GM21515 (cell line): ENCODE measurements at regions not wholly inside any gene's neighbourhood (a gene's known extent, or its start where the extent isn't known, plus 50 kb on each side); places are given as distances from the start of the nearest gene placed in this dataset.
"Not testable (repeated sequence)": the region's sequence is repeated elsewhere in the genome, so short reads cannot be mapped to it uniquely, and the experiment has no call there.

Experiments
- ATAC-seq: cut with Tn5 transposase; IDR thresholded peaks from one replicate; pipeline ENCODE4 v1.9.1; 2021; ENCODE audit not compliant: unreplicated experiment

DNA sequence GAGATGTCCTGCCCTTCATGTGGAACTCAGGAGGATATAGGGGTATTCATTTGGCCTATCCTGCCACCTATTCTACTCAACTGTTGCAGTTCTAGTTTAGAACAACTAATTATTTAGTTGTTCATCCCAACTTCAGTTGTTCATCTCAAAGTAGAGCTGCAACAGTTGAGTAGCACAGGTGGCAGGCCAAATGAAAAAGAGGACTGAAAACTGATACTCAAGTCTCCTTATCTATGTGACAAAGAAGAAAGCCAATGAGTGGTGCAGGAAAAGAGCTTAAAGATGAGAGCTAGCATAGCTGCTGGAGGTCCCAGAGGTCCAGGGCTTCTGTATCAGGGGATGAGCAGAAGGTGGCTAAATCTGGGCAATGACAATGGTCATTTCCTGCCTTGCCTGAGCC, 148.9 kb upstream of the KITLG start:
- no peak for ATAC-seq

DNA sequence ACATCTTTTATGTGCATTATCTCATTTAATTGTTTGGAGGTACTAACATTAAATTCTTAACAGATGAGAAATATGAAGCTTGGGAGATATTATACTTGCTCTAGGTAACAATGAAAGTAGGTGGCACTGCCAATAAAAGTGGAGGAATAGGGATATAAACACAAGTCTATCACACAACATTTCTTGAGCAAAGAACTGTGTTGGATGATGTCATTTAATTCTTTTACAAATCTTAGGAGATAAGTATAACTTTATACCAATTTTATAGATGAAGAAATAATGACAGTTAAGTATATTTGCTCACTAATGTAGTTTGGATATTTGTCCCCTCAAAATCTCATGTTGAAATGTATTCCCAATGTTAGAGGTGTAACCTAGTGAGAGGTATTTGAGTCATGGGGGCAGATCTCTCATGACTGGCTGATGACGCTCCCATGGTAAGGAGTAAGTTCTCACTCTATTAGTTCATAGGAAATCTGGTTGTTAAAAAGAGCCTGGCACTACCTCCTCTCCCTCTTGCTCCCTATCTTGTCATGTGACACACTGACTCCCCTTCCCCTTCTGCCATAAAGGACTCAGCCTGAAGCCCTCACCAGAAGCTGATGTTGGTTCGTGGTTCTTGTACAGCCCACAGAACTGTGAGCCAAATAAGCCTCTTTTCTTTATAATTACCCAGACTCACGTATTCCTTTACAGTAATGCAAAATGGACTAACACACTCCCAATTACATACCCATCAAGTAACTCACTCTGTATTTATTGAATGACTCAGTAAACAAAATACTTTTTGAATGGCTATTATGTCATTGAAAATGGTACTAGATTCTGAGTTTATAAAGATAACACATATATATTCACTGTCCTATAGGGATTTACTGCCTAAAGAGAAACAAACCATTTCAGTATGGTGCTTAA, 146.8 kb upstream of the KITLG start:
- no peak for ATAC-seq

- ATAC-seq = no peak
Measured at GRCh38 chr12:88725592-88726143, 145.4 kb upstream of the KITLG start.

GRCh38 chr12:88723219-88723618, 142.9 kb upstream of the KITLG start:
- no peak for ATAC-seq

GRCh38 chr12:88720785-88721650, 140.7 kb upstream of the KITLG start:
- ATAC-seq = no peak

- no peak for ATAC-seq
Measured at GRCh38 chr12:88720231-88720630, 140.0 kb upstream of the KITLG start.

GRCh38 chr12:88717188-88717587, 136.9 kb upstream of the KITLG start:
- no peak for ATAC-seq

DNA sequence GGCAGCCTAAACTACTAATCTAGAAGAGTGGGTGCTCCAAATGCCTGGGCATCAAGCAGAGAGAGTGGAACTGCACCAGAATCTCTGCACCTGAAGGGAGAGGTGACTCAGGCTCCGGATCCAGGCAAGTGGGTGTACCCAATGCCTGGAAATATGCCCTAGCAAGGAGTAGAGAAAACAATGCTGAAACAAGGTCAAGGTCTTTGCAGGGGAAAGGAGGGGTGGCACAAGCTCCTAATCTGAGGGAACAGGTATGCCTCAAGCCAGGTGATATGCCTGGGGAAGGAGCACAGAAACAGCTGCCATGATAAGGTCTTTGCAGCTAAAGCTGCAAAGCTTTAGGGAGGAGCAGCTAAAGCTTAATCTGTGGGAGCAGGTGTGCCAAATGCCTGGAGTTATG, 136.0 kb upstream of the KITLG start:
- ATAC-seq = no peak

- ATAC-seq = no peak
Measured at GRCh38 chr12:88715673-88716072, 135.4 kb upstream of the KITLG start.

GRCh38 chr12:88714263-88714882, 134.1 kb upstream of the KITLG start:
- not testable (repeated sequence) for ATAC-seq

DNA sequence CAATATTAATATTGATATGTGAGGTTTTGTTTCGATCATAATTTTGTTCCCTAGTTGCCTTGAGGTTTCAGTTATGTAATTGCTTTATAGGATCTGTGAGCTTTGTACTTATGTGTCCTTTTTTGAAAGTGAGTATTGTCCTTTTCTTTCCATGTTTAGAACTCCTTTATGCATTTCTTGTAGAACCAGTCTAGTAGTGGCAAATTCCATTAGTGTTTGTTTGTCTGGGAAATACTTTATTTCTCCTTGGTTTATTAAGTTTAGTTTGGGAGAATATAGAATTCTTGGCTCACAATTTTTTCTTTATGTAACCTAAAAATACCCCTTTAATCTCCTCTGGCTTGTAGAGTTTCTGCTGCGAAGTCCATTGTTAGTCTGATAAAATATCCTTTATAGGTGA, 127.5 kb upstream of the KITLG start:
- ATAC-seq = no peak

- no peak for ATAC-seq
Measured at GRCh38 chr12:88706286-88706685, 126.0 kb upstream of the KITLG start.

- no peak for ATAC-seq
Measured at GRCh38 chr12:88703790-88704189, 123.5 kb upstream of the KITLG start.

GRCh38 chr12:88698471-88698870, 118.2 kb upstream of the KITLG start:
- no peak for ATAC-seq

- ATAC-seq = no peak
Measured at GRCh38 chr12:88693837-88694445, 113.7 kb upstream of the KITLG start.

DNA sequence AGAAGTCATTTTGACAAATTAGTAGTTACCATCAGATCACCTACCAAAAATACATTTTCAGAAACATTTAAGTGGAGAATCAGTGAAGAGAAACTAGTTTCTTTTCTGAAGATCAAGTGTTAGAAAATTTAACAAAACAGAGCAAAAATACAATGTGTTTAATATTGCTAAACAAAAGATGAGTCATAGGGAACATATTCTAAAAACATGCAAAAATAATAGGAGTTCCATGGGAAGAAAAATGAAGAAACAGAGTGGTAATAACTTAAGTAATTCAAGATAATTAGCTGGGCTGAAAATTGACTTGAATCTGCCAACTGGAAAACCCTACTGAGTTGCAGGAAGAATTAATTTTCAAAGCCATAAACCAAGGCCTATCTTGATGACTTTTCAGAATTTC, 111.5 kb upstream of the KITLG start:
- ATAC-seq = no peak

- no peak for ATAC-seq
Measured at GRCh38 chr12:88684610-88685009, 104.3 kb upstream of the KITLG start.

- ATAC-seq = no peak
Measured at GRCh38 chr12:88684170-88684569, 103.9 kb upstream of the KITLG start.

DNA sequence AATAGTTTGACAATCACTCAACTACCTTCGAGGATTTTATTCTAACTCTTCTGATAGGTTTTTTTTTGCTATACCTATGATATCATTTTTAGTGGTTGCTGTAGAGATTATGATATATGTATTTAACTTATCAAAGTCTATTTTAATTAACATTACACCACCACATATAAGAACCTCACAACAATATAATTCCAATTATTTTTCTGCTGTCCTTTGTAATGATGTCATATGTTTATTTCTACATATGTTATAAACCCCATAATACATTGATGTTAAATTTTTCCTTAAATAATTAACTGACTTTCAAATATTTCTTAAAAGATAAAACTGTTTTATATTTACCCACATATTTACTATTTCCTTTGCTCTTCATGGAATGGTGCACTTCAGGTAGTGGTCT, 103.4 kb upstream of the KITLG start:
- ATAC-seq = no peak

DNA sequence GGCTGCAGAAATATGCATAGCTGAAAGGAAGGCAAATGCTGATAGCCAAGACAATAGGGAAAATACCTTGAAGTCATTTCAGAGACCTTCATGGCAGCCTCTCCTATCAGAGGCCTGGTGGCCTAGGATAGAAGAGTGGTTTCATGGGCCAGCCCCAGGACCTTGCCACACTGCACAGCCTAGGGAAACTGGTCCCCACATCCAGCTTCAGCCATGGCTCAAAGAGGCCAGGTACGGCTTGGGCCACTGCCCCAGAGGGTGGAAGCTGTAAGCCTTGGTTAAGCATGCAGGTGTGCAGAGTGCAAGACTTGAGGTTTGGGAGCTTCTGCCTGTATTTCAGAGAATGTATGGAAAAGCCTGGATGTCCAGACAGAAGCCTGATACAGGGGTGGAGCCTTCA, 101.0 kb upstream of the KITLG start:
- no peak for ATAC-seq

- no peak for ATAC-seq
Measured at GRCh38 chr12:88677464-88677863, 97.2 kb upstream of the KITLG start.
